Renal pelvis (tissue), 1 donor: ENCODE measurements at regions not wholly inside any gene's neighbourhood (a gene's known extent, or its start where the extent isn't known, plus 50 kb on each side); places are given as distances from the start of the nearest gene placed in this dataset.
"Not testable (repeated sequence)": the region's sequence is repeated elsewhere in the genome, so short reads cannot be mapped to it uniquely, and the experiment has no call there.

Experiments used
- DNase-seq: peaks from one replicate; pipeline ENCODE4 v3.0.0-alpha.2; 2013

DNA sequence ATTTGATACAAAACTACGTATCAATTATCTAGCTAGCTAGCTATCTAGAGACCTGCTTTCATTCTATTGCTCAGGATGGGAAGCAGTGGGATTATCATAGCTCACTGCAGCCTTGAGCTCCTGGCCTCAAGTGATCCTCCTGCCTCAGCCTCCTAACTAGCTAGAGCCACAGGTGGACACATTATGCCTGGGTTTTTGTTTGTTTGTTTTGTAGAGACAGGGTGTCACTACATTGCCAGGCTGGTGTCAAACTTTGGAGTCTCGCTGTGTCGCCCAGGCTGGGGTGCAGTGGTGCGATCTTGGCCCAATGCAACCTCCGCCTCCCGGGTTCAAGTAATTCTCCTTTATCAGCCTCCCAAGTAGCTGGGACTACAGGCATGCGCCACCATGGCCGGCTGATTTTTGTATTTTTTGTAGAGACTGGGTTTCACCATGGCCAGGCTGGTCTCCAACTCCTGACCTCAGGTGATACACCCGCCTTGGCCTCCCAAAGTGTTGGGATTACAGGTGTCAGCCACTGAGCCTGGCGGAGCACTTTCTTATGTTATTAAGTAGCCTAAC lies 122.5 kb upstream of the FBXO28 start:
- not testable (repeated sequence) for DNase-seq

DNA sequence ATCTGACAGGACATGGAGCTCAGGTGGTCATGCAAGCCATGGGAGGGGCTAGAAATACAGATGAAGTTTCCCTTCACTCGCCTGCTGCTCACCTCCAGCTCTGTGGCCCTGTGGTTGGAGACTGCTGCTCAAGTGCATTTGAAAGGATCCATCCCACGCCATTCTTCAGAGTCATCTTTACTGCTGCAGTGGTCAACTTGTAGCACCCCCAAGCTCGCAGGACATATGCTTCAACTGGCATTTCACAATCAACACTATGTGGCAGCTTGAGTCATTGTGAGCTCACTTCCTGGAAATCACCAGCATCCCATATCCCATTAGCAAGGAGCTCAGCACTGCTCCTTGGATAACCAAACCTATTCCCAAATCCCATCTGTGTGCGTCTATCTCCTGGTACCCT lies 116.2 kb upstream of the TP53BP2 start:
- DNase-seq = not testable (repeated sequence)

GRCh38 chr1:223952801-223953200 lies 107.1 kb upstream of the TP53BP2 start:
- DNase-seq = not testable (repeated sequence)

- DNase-seq = not testable (repeated sequence)
Observed at GRCh38 chr1:223951551-223951950, 105.8 kb upstream of the TP53BP2 start.

DNA sequence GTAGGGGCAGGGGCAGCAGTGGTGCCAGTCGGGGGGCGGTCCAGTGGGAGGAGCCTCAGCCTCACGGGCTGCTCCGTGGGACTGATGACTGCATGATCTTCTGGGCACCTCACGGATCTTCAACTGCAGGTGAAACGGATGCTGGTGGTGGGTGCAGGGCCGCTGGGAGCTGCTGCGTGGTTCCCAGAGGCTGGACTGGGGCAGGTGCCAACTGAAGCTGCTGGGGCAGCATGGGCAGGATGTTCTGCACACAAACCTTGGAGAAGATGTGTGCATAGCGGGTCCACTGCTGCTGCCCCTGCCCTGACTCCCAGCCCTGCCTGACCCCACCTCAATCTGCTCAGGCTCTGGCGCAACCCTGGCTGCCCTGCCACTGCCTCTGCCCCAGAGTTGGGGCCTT lies 104.2 kb upstream of the TP53BP2 start:
- DNase-seq = not testable (repeated sequence)

GRCh38 chr1:223948041-223948440 lies 102.3 kb upstream of the TP53BP2 start:
- DNase-seq = not testable (repeated sequence)

DNA sequence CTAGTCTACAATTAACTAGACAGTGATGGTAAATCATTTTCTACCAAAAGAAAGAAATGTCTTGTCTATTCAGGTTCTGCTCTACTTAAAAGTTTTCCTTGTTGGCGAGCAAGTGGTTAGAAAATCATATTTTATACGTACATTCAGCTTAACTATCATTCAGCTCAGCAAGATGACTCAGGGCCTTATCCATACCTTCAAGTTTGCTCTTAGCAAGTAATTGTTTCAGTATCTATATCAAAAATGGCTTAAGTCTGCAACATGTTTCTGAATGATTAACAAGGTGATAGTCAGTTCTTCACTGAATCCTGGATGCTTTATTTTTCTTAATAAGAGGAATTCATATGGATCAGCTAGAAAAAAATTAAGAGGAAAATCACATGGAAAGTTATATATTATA lies 90.8 kb upstream of the TP53BP2 start:
- DNase-seq = not testable (repeated sequence)

GRCh38 chr1:223931476-223931875 lies 85.7 kb upstream of the TP53BP2 start:
- not testable (repeated sequence) for DNase-seq

GRCh38 chr1:223920805-223921204 lies 75.1 kb upstream of the TP53BP2 start:
- not testable (repeated sequence) for DNase-seq

DNA sequence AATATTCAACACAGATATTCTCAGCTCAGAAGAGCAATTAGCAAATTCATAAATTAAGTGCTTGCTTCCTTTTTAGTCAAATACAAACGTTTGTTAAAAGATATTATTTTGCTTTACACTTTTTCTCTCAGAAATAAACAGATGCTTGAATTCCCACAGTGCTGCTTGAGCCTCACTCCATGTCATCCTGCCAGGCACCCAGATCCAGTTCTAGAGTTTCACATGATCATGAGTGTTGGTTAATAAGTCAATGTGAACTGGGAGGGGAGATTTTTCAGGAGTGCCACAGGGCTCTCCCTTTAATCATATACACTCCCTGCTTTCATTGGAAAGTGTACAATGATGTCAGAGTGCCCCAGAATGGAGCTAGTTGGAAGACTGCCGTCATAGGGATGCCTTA lies 69.7 kb upstream of the TP53BP2 start:
- not testable (repeated sequence) for DNase-seq

GRCh38 chr1:223913715-223914114 lies 68.0 kb upstream of the TP53BP2 start:
- not testable (repeated sequence) for DNase-seq

- not testable (repeated sequence) for DNase-seq
Observed at GRCh38 chr1:223907943-223908587, 62.3 kb upstream of the TP53BP2 start.

GRCh38 chr1:223903221-223903620 lies 57.5 kb upstream of the TP53BP2 start:
- not testable (repeated sequence) for DNase-seq

DNA sequence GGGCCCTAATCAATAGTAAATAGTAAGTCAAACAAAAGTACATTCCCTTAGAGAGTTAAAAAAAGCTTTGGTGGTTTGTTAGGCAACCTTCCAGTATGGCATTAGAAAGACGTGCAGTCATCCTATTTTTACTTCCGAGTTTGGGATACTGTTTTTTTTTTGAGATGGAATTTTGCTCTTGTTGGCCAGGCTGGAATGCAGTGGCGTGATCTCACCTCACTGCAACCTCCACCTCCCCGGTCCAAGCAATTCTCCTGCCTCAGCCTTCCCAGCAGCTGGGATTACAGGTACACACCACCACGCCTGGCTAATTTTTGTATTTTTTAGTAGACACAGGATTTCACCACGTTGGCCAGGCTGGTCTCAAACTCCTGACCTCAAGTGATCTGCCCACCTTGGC lies 54.0 kb upstream of the TP53BP2 start:
- DNase-seq = not testable (repeated sequence)

- not testable (repeated sequence) for DNase-seq
Observed at GRCh38 chr1:223897097-223897496, 51.4 kb upstream of the TP53BP2 start.

DNA sequence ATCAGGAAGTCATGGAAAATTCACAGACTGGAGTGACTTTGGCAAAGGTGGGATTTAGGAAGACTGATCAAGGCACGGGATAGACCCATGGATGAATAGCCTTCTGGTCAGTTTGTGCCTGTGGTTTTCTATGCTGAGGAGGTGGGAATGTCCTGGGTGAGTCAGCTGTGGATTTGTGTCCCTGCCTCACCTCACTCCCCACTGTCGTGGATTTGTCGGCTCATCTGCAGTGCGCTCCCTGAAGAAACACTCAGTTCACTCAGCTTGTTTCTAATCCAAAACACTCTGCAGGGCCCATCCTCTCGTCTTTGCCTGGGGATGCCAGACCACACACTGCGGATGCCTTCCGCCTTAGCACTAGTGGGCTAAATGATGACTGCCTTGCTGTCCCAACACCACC lies 50.2 kb upstream of the TP53BP2 start:
- not testable (repeated sequence) for DNase-seq
